Endothelial cell of umbilical vein (primary cell): ENCODE measurements at regions not wholly inside any gene's neighbourhood (a gene's known extent, or its start where the extent isn't known, plus 50 kb on each side); places are given as distances from the start of the nearest gene placed in this dataset.

Experiments
- POLR2A ChIP-seq: IDR thresholded peaks from 2 replicates; pipeline ENCODE4 v1.6.1; 2012; ENCODE audit warnings: low read depth, mild to moderate bottlenecking, control low read depth, low read length
- TF ChIP-seq, protein P1 (sequence below), 2 donors: IDR thresholded peaks; 1 replicate in 1 of 2; 2 replicates in 1 of 2; pipeline ENCODE4 v1.5.1; 2011; ENCODE audit warnings: low read length in 2 of 2, mild to moderate bottlenecking in 2 of 2, moderate library complexity in 2 of 2, control low read depth in 1 of 2, inconsistent platforms in 1 of 2, low read depth in 1 of 2; ENCODE audit not compliant: insufficient read depth in 1 of 2; ENCODE audit errors: extremely low read depth in 1 of 2

DNA sequence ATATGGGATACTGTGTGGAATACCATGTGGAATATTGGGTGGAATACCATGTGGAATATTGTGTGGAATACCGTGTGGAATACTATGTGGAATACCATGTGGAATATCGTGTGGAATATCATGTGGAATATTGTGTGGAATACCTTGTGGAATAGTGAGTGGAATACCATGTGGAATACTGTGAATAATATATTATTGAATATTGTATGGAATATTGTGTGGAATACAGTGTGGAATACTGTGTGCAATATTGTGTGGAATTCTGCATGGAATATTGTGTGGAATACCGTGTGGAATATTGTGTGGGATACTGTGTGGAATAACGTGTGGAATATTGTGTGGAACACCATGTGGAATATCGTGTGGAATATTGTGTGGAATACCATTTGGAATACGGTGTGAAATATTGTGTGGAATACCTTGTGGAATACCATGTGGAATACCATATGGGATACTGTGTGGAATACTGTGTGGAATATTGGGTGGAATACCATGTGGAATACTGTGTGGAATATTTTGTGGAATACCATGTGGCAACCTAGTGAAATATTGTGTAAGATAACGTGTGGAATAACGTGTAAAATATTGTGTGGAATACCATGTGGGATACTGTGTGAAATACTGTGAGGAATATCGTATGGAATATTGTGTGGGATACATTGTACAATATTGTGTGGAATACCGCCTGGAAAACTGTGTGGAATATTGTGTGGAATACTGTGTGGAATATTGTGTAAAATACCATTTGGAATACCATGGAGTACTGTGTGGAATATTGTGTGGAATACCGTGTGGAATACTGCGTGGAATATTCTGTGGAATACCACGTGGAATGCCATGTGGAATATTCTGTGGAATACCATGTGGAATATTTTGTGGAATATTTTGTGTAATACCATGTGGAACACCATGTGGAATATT is 133.9 kb upstream of the CHST15 start:
- TF ChIP-seq POLR2A: no peak
- TF ChIP-seq, protein P1, sequence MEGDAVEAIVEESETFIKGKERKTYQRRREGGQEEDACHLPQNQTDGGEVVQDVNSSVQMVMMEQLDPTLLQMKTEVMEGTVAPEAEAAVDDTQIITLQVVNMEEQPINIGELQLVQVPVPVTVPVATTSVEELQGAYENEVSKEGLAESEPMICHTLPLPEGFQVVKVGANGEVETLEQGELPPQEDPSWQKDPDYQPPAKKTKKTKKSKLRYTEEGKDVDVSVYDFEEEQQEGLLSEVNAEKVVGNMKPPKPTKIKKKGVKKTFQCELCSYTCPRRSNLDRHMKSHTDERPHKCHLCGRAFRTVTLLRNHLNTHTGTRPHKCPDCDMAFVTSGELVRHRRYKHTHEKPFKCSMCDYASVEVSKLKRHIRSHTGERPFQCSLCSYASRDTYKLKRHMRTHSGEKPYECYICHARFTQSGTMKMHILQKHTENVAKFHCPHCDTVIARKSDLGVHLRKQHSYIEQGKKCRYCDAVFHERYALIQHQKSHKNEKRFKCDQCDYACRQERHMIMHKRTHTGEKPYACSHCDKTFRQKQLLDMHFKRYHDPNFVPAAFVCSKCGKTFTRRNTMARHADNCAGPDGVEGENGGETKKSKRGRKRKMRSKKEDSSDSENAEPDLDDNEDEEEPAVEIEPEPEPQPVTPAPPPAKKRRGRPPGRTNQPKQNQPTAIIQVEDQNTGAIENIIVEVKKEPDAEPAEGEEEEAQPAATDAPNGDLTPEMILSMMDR (IDR thresholded peaks at IDR 0.05; ENCODE audit: extremely low read depth in 1 of 2, insufficient read depth in 1 of 2, low read depth in 1 of 2, low read length in 2 of 2): no peak
